HG03060 (cell line): ENCODE measurements at regions not wholly inside any gene's neighbourhood (a gene's known extent, or its start where the extent isn't known, plus 50 kb on each side); places are given as distances from the start of the nearest gene placed in this dataset.

Experiments
- ATAC-seq: cut with Tn5 transposase; IDR thresholded peaks from one replicate; pipeline ENCODE4 v1.9.1; 2021; ENCODE audit warnings: low read depth, moderate number of reproducible peaks; ENCODE audit not compliant: unreplicated experiment

DNA sequence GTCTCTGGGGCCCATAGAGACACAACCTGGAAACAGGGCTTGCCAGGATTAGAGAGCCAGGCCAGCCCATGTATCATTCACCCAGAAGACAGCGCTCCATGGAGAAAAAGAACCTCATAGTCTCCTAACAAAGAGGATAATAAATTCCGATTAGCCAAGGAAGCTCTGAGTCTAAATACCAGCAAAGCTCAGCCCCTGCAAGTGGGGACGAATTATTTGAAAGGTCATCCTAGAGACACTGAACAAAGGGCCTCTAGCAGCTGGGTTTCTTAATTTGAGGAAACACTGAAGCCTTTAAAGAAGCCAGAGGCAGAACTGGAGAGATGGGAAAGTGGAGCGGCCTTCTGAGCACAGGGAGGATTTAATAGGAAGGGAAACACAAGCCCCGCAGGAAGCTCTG is 287.1 kb upstream of the ZNF462 start:
- no peak for ATAC-seq

DNA sequence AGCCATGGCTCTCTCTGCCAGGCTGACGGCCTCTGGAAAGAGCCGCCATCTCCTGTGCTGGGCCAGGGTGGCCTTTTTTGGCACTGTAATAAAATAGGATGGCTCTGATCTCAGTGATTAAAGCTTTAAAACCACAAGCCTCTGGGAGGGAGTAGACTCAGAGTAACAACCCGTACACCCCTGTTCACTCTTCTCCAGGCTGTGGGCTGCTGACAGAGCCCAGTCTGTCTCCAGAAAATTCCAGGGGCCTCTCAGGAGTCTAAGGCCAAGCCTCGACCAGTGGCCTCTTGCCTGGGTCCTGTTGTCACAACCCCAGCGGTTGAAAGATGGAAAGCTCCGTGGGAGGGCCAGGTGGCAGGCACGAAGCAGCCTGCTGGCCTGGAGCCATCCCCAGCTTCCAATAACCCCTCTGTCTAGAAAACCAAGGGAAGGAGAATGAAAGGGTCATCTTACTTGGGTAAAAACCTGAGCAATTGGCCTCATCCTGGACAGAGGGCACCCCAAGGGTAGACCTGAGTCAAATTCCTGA is 286.7 kb upstream of the ZNF462 start:
- no peak for ATAC-seq

DNA sequence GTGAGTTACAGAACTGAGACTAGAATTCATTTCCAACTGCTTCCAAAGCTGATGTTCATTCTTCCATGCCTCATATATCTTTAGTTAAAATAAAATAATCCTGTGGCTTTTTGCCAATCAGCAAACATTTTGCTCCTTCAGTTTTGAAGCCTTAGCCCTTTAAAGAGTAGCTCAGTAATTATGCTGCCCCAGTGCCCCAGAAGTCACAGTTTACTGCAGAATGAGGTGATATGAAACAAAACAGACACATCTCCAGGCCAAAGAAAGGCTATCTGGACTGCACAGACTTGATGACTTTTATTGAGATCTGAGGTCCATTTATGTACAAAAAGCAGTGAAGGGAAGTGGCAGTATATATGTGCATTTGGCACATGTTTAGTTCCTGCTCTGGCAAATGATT is 285.8 kb upstream of the ZNF462 start:
- ATAC-seq, result no peak

DNA sequence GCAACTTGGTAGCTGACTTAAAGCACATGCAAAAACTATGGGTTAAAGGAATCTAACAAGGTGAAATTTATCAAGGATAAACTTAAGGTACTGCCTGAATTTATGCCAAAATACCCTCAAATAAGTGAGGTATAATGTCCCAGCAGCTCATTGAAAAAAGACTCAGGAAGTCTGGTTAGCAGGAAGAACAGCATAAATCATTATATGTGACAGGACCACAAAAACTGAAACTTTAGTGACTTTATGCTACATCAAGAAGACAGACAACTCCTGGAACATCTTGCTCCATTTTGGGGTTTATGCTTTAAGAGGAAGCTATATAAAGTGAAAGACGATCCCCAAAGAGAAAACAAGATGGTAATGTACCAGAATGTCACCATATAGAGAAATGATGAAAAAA is 282.4 kb upstream of the ZNF462 start:
- no peak for ATAC-seq

DNA sequence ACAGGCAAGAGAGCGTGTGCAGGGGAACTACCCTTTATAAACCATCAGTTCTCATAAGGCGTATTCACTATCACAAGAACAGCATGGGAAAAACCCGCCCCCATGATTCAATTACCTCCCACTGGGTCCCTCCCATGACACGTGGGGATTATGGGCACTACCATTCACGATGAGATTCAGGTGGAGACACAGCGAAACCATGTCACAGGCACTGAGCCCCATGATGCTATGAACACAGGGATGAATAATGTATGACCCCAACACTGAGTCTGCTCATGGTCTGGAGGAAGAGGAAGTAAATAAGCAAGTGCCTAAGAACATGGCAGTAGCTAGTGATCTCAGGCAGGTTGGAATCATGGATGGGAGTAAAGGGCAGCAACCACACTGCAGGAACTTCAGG is 281.0 kb upstream of the ZNF462 start:
- ATAC-seq, result no peak

DNA sequence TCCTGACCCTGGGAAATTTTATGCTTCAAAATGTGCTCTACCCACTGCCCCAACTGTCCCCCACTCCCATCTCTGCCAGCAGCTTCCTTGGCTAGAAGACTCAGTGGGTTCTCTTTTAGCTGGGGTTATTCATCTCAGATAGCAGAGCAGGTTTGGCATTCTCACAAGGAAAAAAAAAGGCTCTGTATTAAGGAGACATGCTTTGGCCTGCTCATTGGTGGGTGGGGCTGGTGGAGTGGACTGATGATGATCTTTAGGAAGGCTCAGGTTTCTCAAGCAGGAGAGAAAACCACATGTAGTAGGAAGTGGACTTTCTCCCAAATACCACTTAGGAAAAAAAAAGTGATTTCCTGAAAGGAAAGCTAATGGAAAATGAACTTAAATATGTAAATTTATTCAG is 279.2 kb upstream of the ZNF462 start:
- ATAC-seq, result no peak

DNA sequence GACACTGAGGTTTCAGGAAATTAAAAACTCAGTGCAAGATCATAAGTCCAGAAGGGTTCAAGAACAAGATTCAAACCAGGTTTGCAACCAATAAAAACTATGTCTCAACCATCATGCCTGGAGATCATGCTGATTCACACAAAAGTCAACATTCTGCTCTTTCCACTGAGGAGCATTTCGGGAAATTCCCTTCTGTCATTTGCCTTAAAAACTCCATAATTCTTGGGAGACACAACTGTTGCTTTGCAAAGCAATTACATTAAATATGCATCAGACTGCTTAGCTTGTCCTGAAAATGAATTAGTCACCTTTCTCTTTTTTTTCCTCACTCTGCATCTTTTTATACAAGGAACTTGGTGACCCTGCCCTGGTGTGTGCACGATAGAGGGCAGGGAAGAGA is 275.9 kb upstream of the ZNF462 start:
- ATAC-seq, result no peak

DNA sequence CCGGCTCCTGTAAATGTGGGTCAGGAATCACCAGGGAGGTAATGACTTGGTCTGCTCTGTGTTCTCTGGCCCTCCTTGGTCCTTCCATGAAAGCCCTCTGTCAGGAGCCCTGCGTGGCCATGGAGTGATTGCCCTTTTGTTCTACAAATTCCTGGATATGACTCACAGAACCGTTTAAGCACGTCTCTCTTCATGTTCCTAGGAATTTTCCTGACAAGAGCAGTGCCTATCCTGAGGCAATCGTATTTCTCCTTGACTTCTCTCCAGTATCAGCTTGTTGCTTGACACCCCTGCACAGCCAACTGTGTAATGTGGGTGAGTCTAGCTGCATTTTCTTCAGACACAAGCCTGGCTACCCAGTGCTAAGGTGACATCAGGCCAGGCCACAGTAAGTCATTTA is 274.3 kb upstream of the ZNF462 start:
- ATAC-seq, result no peak

DNA sequence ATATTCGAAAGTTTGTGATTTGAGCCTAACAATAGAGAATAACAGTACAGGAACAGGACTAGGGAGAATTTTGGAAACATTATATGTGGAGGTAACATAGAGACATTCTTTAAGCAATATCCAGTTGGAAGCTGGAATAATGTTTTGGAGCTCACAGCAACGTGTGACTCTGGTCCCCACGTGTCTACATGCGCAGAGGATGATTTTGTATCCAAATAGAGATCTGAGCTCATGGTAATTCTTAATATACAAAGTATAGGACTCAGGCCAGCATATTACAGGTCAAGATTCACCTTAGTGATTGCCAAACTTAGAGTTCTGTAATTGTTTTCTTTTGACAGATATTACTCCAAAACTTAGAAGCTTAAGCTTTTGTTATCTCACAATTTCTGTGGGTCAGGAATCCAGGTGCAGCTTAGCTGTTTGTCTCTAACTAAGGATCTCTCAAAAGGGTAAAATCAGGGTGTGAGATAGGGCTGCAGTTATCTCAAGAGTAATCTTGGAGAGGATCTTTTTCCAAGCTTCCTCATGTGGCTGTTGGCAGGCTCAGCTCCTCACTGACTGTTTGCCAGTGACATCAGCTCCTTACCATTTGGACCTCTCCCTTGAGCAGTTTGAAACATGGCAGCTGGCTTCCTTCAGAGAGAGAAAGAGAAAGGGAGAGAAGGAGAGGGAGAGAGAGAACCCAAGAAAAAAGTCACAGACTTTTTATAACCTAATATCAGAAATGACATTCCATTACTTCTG is 272.0 kb upstream of the ZNF462 start:
- no peak for ATAC-seq

DNA sequence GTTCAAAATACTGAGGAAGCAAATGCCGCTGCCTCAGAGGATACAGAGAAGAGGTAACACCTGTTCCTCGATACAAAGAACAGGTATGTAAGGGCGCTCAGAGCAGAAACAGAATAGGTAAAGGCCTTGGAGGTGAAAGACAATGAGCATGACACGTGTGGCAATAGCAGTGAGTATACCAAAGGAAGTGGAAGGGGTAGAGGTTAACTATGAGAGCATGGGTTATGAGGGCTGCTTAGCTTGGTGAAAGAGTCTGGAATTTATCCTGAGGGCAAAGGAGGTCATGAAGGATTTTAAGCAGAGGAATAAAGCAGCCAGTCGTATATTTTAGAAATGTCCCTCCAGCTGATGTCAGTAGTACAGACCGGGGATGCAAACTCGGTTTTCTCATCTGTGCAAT is 269.8 kb upstream of the ZNF462 start:
- no peak for ATAC-seq

DNA sequence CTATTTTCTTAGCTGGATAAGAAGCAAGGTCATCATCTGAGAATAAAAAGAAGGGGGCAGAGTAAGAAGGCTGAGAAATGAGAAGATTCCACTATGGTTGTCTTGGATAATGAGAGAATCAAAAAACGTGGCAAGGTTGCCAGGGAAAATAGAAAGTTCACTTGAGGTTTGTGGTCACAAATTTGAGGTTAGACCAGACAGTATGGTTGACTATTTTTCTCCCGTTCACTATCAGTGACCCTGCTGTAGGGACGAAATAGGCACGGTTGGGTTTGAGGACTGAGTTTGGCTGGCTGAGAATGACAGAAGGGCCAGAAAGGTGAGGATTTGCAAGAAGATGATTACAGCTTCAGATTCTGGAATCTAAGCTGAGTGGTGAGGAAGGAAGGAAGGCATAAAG is 266.0 kb upstream of the ZNF462 start:
- ATAC-seq, result no peak

DNA sequence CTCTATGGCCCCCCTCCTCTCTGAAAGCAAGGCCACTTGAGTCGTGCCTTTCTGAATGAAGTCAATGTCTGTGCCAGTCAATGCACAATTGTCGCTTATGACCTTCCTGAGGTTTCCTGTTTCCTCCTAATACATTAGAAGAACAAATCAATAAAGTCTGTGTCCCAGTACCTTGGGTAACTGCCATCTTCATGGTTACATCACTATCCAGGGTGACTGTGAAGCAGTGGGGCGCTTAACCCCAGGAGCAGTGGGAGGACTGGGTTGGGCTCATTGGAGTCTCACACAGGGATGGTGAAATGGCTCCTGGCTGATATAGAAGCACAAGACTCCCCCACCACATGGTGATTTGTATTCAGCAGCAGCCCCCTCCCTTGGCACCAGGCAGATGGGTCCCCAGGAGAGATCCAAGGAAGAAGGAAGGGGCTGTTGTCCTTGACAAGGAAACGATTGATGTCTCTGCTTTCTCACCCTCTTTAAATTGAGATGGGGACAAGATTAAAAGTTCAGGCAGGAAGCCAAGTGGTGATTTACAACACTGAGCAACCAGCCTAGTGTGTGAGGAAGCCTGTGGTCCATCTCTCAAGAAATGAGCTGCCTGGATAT is 261.9 kb upstream of the ZNF462 start:
- ATAC-seq, result no peak

DNA sequence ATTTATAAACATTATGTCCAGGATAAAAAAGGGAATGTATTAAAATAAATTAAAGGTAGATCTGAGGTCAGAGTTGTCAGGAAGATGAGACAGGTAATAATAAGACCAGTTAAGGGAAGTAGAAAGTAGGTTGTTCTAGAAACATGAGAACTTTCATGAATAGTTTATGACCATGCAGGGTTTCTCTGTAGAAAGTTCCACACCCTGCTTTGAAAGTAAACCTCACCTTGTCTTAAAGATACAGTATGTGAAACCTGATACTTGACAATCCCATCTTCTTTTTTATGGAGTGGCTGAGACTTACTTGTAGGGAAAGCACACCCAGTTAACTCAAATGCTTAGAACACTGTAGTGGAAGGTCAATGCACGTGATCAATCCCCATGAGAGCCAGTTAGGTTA is 260.6 kb upstream of the ZNF462 start:
- ATAC-seq, result no peak

DNA sequence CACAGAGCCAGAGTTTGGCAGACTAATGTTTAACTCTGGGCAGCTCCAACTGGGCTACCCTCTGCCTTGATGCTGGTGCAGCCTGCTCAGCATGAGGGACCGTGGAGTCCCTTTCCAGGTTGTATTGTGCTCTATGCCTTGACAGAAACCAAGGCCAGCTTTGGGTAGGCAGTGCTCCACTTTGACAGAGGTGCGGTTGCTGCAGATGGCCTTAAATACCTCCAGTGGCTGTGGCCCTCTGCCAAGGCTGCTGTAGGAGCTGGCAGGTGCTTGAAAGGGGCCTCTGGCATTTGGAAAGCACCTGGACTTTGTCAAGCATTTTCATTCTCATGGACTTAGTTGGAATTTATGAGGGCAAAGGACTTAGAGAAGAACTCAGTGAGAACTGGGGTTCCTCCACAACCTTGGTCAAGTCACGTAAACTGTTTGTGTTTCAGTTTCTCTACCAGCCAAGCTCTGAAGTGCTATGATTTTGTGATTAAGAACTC is 249.7 kb upstream of the ZNF462 start:
- ATAC-seq, result no peak

DNA sequence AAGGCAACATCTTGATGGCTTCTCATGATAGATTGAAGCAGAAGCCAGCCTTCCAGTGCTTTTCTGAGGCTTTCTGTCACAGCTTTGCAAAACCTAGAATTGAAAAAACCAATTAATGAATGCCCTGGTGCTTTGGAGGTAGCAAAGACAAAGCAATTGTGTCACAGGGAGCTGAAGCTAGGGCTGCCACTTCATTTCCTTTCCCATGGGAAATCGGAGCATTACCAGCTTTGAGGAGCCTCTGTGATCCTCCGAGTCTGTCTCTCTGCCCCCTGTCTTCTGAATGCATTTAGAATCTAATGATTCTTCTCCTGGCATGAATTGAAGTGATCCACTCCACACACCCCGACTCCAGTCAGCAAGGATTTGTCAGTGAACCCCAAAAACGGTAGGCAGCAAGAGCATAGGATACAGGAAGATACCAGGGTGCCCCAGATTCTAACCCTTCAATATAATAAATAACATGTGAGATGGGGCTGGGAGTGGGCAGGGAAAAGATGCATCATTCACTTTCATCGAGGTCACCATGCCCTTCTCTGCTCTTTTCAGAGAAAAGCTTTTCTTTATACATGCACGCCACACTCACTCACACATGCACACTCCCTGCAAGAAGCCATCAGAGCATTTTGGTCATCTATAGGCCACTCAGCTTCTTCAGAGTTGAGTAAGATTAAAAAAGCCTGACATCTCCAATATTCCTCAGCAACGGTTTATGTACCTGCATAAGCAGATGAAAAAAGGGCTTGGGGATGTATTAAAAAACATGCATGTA is 247.7 kb upstream of the ZNF462 start:
- ATAC-seq, result no peak

DNA sequence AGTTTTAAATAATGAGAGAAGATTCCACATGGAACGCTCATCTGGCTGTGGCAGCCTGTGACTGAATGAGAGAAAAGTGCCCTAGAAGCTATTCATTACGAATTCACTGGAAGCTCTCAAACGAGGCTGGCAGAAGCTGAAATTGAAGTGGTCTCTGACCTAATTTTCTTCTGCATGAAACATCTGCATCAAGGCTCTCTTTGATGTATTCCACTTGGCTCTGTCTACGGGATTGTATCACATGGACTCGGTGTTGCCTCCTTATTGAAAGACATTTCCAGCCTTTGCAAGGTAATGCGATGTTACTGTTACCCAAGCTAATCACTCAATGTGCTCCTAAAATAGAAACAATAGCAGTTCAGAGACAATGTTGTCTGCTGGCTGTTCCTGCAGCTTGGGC is 246.9 kb upstream of the ZNF462 start:
- ATAC-seq, result no peak

DNA sequence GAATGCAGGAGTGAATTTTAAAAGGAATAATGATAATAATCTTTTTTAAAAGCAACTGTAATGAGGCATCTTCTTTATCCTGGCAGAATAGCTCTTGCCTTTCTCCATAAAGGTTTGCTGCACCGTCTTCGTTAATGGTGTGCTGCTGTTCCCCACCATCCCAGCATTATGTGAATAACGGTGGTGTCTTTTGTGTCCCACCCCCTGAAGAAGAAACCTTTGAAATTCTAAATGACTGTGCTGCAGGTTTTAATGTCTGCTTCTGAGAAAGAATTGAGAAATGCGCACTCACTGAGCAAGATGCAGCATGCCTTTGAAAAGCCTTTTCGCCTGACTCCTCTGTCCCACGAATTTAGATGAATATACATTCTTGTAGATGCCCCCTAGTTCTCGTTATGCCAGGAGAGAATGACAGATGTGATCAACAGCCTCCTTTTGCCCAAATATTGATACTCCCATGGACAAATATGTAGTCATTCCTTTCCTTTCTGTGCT is 246.1 kb upstream of the ZNF462 start:
- no peak for ATAC-seq

DNA sequence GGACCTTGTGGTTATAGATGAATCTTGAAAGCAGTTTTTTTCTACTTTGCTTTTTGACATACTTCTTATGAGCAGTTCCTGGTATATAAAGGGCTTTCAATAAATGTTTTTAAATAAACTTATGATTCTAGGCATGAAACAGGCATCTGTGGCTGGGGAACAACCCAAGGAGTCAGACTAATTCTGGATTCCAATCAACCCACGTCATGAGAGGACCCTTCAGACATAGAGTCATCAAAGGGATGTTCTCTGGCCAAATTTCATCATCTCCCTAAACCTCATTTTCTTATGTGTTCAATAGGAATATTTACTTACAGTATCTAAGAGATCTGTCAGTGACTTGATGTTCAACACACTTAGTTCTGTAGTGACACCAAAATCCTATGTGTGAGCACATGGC is 243.8 kb upstream of the ZNF462 start:
- ATAC-seq, result no peak

DNA sequence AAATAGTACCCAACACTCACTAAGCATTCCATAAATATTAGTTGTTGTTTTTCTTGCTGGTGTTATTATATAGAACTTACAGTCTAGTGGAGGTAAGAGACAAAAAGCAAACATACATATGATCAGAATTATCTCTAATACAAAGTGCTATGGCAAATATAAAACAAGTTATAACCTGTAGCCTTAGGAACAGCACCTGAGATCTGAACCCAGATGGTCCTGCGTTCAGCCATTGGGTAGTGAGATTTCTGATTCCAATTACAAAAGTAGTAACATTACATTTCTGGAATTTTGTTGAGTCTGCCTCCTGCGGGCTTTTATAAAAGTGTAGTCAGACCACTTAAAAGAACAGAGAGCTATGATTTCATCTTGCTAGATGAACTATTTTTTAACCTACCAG is 242.9 kb upstream of the ZNF462 start:
- ATAC-seq, result no peak

DNA sequence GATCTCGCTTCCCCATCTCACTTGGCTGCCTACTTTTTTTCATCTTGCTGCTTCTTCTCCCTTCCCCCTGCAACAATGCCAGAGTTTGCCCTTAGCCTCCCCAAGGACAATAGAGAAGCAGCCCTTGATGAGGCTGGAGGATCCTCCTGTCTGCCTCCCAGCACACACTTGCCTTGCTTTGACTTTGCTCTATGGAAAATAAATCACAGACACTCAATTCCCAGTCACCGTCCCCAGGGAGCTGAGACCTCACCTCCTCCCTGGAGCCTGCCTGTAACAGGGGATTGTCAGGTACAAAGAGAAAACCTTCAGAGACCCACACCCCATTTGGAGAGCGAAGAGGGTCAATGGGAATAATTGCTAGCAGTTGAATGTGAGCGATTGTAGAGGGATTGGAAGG is 242.1 kb upstream of the ZNF462 start:
- no peak for ATAC-seq
